T follicular helper cell (primary cell): ENCODE measurements at regions not wholly inside any gene's neighbourhood (a gene's known extent, or its start where the extent isn't known, plus 50 kb on each side); places are given as distances from the start of the nearest gene placed in this dataset.
"Not testable (repeated sequence)": the region's sequence is repeated elsewhere in the genome, so short reads cannot be mapped to it uniquely, and the experiment has no call there.

ENCODE experiments used
- DNase-seq: peaks from one replicate; pipeline ENCODE4 v3.0.0-alpha.2; 2020; ENCODE audit warnings: low read depth

GRCh38 chr18:45342166-45342565 is 273.1 kb upstream of the SLC14A2 start:
- no peak for DNase-seq

- DNase-seq: no peak
Observed at GRCh38 chr18:45342653-45343052, 272.6 kb upstream of the SLC14A2 start.

- DNase-seq: no peak
Observed at GRCh38 chr18:45343365-45343764, 271.9 kb upstream of the SLC14A2 start.

GRCh38 chr18:45344680-45345079 is 270.6 kb upstream of the SLC14A2 start:
- DNase-seq: not testable (repeated sequence)

GRCh38 chr18:45349019-45349418 is 266.3 kb upstream of the SLC14A2 start:
- no peak for DNase-seq

- DNase-seq: no peak
Observed at GRCh38 chr18:45349467-45349866, 265.8 kb upstream of the SLC14A2 start.

- no peak for DNase-seq
Observed at GRCh38 chr18:45350404-45351156, 264.7 kb upstream of the SLC14A2 start.

- no peak for DNase-seq
Observed at GRCh38 chr18:45352874-45353273, 262.4 kb upstream of the SLC14A2 start.

- no peak for DNase-seq
Observed at GRCh38 chr18:45353530-45353929, 261.7 kb upstream of the SLC14A2 start.

GRCh38 chr18:45355944-45356520 is 259.2 kb upstream of the SLC14A2 start:
- no peak for DNase-seq

- no peak for DNase-seq
Observed at GRCh38 chr18:45357686-45358470, 257.4 kb upstream of the SLC14A2 start.

- no peak for DNase-seq
Observed at GRCh38 chr18:45359275-45360009, 255.8 kb upstream of the SLC14A2 start.

GRCh38 chr18:45361125-45361851 is 254.0 kb upstream of the SLC14A2 start:
- no peak for DNase-seq

- no peak for DNase-seq
Observed at GRCh38 chr18:45363196-45363595, 252.1 kb upstream of the SLC14A2 start.

- no peak for DNase-seq
Observed at GRCh38 chr18:45365835-45366234, 249.4 kb upstream of the SLC14A2 start.

- no peak for DNase-seq
Observed at GRCh38 chr18:45370255-45371010, 244.8 kb upstream of the SLC14A2 start.

- no peak for DNase-seq
Observed at GRCh38 chr18:45373286-45373880, 241.9 kb upstream of the SLC14A2 start.

- DNase-seq: no peak
Observed at GRCh38 chr18:45374236-45374635, 241.0 kb upstream of the SLC14A2 start.

GRCh38 chr18:45374878-45375630 is 240.2 kb upstream of the SLC14A2 start:
- no peak for DNase-seq

GRCh38 chr18:45376193-45376592 is 239.1 kb upstream of the SLC14A2 start:
- no peak for DNase-seq
